NOMO-1 treated with DMSO at 0.1 percent for 48 hours (cell line): ENCODE measurements at regions not wholly inside any gene's neighbourhood (a gene's known extent, or its start where the extent isn't known, plus 50 kb on each side); places are given as distances from the start of the nearest gene placed in this dataset.

Source experiments
- DNase-seq: peaks from one replicate; lab custom pipeline; 2025; ENCODE audit not compliant: unreplicated experiment; lab: John Stamatoyannopoulos, UW

- peak; percentile 31 for DNase-seq
These were observed 186.4 kb downstream of the BCOR start for GRCh38 chrX:39911278-39911897.

DNA sequence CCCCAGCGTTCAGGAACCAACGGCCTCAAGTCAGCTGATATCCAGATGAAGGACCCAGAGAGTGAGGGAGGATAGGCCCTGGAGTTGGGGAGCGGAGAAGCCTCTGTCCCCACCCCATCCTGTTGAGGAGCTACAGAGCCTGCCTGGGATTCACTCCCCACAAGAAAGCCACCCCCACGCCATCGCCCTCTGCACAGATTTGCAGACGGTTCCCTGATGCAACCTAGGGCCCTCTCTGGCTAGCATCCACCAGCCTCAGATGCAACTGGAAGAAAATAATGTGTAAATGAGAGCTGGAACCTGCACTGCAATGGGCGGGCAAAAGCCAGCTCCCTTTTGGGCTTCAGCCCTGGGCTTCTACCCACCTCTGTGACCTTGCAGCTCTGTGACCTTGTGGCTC is 185.6 kb downstream of the BCOR start:
- DNase-seq, result no peak

DNA sequence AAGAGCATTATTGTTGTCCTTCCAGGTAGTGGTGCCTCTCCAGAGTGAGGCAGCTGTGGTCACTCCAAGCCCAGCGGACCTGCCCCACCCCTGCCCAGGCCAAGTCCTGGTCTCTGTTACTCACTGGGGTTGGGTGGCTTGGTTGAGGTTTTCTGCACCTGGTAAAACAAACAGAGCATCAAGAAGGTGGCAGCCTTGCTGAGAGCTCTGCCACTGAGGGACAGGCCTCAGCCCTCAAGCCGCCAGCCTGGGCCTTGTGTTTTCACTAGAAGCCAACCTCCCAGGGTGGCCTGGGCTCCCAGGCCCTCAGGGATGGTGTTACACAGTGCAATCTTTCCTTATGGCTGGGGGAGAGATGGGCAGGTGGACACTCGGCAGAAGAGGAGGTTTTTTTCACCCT is 182.7 kb downstream of the BCOR start:
- DNase-seq, result no peak

DNA sequence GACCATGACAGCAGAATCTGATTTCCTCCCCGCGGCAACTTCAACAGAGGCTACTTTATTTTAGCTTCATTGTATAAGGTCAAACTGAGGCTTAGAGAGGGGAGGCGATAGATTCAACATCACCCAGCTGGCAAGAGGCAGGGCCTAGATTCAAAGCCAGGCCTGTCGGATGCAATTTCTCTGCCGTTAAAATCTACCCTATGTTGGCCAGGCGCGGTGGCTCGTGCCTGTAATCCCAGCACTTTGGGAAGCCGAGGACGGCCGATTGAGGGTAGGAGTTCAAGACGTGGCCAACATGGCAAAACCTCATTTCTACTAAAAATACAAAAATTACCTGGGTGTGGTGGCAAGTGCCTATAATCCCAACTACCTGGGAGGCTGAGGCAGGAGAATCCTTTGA is 182.2 kb downstream of the BCOR start:
- DNase-seq, result no peak

DNA sequence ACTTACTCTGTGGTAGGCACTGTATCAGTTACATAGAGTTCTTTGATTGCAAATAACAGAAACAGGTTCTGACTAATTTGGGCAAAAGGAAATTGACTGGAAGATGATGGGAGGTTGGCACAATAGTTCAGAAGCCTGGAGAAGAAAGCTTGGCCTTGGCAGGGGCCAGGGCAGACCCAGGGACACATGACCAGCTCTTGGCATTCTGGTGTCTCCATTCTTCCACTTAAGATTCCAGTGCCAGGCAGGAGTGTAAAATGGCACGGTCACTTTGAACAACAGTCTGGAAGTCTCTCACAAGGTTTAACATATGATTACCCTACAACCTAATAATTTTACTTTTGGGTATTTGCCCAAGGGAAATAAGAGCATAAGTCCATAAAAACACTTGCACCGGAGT is 175.9 kb downstream of the BCOR start:
- no peak for DNase-seq

GRCh38 chrX:39922488-39922887 is 175.3 kb downstream of the BCOR start:
- DNase-seq, result no peak

DNA sequence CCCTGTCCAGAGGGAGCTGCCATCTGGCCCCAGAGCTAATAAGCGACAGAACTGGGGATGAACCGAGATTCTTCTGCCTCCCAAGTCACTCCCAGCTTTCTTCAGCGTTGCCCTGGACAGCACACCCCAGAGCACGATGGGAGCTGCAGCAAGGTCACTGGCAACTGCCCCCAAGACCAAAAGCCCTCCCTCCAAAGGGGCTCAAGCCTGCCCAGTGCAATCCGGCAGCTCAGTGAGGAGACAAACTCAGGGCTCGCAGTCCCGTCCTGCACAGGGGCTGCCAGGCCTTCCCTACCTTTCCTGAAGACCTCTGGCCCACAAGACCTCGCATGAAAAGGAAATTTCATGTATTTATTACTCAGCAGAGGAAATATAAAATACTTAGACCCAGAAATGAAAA is 174.8 kb downstream of the BCOR start:
- DNase-seq, result no peak

GRCh38 chrX:39927380-39927779 is 170.4 kb downstream of the BCOR start:
- DNase-seq, result no peak

DNA sequence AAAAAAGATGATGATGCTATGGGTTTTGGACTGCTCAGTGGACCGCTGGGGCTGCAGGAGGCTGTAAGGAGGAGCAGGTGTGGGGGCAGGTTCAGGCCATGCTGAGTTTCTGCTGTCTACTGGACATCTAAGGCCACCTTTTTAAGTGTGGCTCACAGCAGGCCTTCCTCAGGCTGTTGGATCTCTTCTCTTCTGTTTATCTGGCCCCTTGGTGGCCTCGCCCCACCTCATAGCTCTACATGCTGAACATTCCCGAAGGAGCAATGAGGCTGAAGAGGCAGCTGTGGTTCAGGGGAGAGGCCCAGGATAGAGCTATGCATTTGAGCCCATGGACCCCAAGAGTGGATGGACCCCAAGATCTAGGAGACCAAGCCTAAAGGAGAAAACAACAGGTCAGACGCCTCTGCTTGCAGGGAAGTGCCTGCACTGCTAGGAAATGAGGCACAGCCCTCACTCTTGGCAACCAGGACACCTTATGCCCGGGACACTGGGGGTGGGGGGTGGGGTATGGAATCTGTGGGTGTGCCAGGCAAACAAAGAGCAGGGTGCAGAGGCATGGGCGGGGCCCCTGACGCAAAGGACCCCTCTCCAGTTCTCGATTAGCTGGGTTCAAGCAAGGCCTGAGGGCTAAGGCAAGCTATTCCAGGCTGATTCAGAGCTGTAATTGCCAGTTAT is 168.9 kb downstream of the BCOR start:
- DNase-seq, result no peak

GRCh38 chrX:39929379-39930025 is 168.3 kb downstream of the BCOR start:
- DNase-seq, result no peak

DNA sequence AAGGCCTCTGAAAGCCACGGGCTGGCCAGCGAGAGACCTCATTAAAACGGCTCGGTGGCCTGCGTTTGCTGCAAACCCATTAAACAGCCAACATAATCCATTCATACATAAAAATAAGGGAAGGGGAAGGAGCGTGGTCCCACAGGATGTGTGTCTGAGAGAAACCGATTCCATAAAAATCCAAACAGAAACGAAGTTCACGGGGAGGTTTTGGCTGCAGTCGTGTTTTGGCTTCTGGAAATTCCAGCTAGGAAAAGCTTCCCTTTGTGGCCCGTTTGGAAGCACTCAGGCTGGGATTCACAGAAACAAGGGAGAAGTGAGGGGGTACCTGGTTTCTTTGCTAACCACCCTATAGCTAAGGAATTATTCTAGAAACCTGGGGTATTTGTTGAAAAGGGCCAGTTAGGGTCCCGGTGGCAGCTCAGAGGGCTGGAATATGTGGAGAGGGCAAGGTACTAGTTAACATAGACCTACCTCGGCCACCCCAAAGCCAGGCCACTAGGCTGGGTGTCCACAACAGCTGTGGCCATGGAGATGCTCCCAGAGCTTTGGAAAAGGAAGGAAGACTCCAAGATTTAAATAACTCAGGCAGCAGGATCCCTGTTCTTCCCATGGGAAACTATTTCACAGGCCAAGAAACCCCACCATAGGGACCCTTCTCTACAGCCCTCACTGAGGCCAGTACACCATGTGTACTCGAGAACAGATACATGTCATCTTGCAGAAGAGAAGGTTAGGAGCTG is 166.8 kb downstream of the BCOR start:
- DNase-seq, result no peak

GRCh38 chrX:39931529-39932282 is 166.1 kb downstream of the BCOR start:
- DNase-seq, result no peak

DNA sequence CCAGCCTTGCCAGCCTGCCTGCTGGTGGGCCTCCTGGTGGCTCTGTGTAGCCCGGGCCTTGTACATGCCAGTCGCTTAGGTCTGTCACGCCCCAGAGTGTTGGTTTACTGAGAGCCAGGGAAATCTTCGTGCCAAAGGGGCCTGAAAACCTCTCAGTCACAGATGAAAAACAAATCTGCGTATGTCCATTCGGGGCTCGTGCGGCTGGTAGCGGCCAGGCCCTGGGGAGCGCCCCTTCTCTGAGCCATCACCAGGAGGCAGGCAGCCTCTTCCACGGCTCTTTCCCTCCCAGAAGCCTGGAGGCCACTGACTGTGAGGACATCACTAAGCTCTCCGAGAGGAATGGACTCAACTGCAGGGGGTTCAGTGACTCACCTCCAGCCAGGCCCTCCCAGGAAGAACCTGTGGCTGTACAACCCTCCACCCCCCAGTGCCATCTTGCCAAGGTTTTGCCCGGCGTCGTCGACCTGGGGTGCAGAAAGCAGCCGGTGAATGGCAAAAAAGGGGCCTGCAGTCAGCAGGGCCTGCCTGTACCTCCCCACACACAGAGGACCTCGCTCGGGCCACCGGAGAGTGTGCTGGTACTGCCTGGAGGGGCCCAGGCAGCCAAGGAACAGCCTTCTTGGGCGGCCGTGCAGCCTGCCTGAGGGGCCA is 162.2 kb downstream of the BCOR start:
- DNase-seq, result no peak

DNA sequence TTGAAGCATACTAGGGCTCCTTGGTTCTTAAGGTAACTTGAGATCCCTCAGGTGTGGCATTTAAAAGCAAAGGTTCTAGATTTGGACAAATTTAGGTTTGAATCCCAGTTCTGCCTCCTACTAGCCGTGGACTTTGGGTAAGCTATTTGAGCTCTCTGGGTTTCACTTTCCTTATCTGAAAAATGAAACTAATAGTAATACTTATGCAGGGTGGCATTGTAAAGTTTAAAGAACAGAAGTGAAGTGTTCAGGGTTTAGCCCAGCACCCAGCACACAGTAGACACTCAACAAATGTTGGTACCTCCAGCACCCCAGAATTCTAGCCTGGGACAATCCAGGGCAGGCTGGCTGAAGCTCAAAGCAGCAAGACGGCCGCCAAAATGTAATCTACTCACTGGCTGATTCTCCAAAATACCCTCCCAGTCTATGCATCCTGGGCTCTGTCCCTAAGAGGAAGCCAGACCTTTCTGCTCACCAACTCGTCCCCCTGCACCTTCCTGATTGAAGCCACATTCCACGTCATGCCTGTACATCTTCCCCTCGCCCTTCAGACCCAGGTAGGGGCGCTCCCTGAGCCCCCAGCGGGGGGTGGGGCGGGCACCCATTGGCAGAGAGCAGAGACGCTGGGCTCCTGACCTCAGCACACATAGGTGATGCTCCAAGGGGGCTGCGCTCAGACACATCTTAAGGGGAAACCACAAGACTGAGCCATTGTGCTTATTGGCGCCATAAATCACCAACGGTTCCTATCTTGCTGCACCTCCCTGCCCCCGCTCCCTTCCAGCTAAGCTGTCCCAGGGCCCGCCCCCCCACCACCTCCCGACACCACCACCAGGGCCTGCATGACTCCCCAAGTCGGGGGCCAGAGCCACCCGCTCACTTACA is 160.6 kb downstream of the BCOR start:
- DNase-seq, result peak; percentile 30

DNA sequence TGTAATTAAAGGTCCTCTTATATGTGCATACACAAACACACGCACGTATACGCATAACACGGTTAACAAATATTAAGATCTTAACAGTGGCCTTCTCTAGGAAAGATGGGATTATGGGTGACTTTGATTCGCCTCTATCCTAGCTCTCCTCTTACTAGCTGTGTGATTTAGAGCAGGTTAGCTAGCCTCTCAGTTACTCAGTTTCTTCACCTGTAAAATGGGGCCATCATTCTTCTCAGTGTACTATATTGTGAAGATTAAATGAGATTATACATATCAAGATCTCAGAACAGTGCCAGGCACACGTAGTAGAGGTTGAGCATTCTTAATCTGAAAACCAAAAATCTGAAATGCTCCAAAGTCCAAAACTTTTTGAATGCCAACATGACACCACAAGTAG is 159.3 kb downstream of the BCOR start:
- no peak for DNase-seq

DNA sequence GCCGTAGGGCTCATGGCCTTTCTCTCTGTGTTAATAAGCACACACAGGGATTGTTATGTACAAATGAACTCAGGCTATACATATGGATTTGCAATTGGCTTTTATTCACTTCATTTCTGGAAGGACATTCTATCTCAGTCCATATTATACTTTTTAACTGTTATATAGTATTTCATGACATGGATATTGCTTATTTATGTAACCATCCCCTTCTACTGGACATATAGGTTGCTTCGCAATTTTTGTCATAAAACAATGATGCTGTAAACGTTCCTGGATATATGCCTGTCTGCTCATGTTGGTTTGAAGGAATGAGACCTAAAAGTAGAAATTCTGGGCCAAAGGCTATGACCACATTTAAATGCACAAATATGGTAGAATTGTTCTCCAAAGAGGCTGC is 158.1 kb downstream of the BCOR start:
- DNase-seq, result no peak

- DNase-seq, result no peak
These were observed 156.3 kb downstream of the BCOR start for GRCh38 chrX:39941332-39941920.

- no peak for DNase-seq
These were observed 153.3 kb downstream of the BCOR start for GRCh38 chrX:39944416-39944815.

DNA sequence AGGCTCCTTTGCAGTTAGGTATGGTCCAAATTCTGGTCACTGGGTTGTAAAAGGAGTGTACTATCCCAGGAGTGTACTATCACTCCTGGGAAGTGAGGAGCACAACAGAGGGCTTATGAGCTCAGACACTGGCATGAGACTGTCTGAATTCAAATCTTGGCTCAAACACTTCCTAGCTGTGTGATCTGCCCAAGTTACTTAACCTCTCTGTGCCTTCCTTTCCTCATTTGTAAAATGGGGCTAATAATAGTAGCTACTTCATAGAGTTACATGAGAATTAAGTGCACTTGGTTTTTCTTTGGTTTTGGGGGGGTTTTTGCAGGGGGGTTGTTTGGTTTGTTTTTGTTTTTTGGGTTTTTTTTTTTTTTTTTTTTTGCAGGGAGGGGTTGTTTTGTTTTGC is 152.0 kb downstream of the BCOR start:
- DNase-seq, result no peak
